Non-pigmented ciliary epithelial cell (primary cell): ENCODE measurements at regions not wholly inside any gene's neighbourhood (a gene's known extent, or its start where the extent isn't known, plus 50 kb on each side); places are given as distances from the start of the nearest gene placed in this dataset.
"Not testable (repeated sequence)": the region's sequence is repeated elsewhere in the genome, so short reads cannot be mapped to it uniquely, and the experiment has no call there.

Source experiments
- DNase-seq: peaks from one replicate; pipeline ENCODE4 v3.0.0-alpha.2; 2010; ENCODE audit warnings: low read depth

- no peak for DNase-seq
These were observed 52.7 kb downstream of the KCNA5 start for GRCh38 chr12:5096241-5096924.

- no peak for DNase-seq
These were observed 54.1 kb downstream of the KCNA5 start for GRCh38 chr12:5097786-5098185.

GRCh38 chr12:5099136-5099535 is 55.5 kb downstream of the KCNA5 start:
- DNase-seq = no peak

- DNase-seq = no peak
These were observed 55.9 kb downstream of the KCNA5 start for GRCh38 chr12:5099591-5099990.

- DNase-seq = no peak
These were observed 58.0 kb downstream of the KCNA5 start for GRCh38 chr12:5101686-5102085.

- no peak for DNase-seq
These were observed 58.6 kb downstream of the KCNA5 start for GRCh38 chr12:5102261-5102789.

GRCh38 chr12:5102806-5103205 is 59.1 kb downstream of the KCNA5 start:
- no peak for DNase-seq

GRCh38 chr12:5110345-5110744 is 66.7 kb downstream of the KCNA5 start:
- no peak for DNase-seq

GRCh38 chr12:5114436-5114835 is 70.8 kb downstream of the KCNA5 start:
- DNase-seq = no peak

- not testable (repeated sequence) for DNase-seq
These were observed 78.1 kb downstream of the KCNA5 start for GRCh38 chr12:5121784-5122183.

- DNase-seq = not testable (repeated sequence)
These were observed 78.7 kb downstream of the KCNA5 start for GRCh38 chr12:5122256-5122831.

- DNase-seq = no peak
These were observed 80.2 kb downstream of the KCNA5 start for GRCh38 chr12:5123921-5124320.

- no peak for DNase-seq
These were observed 80.7 kb downstream of the KCNA5 start for GRCh38 chr12:5124401-5124800.

- DNase-seq = no peak
These were observed 91.3 kb downstream of the KCNA5 start for GRCh38 chr12:5134861-5135525.

GRCh38 chr12:5138256-5138655 is 94.6 kb downstream of the KCNA5 start:
- no peak for DNase-seq

- DNase-seq = no peak
These were observed 95.2 kb downstream of the KCNA5 start for GRCh38 chr12:5138845-5139244.

- DNase-seq = no peak
These were observed 96.1 kb downstream of the KCNA5 start for GRCh38 chr12:5139751-5140150.

GRCh38 chr12:5140190-5140589 is 96.5 kb downstream of the KCNA5 start:
- DNase-seq = no peak

GRCh38 chr12:5148880-5149279 is 105.2 kb downstream of the KCNA5 start:
- DNase-seq = no peak

- DNase-seq = no peak
These were observed 110.4 kb downstream of the KCNA5 start for GRCh38 chr12:5154091-5154490.

GRCh38 chr12:5155866-5156265 is 112.2 kb downstream of the KCNA5 start:
- DNase-seq = no peak

- no peak for DNase-seq
These were observed 117.1 kb downstream of the KCNA5 start for GRCh38 chr12:5160827-5161226.

- no peak for DNase-seq
These were observed 120.0 kb downstream of the KCNA5 start for GRCh38 chr12:5163661-5164060.
